Mammary epithelial cell (primary cell): ENCODE measurements at regions not wholly inside any gene's neighbourhood (a gene's known extent, or its start where the extent isn't known, plus 50 kb on each side); places are given as distances from the start of the nearest gene placed in this dataset.

Experiments
- CTCF ChIP-seq, 2 donors: IDR thresholded peaks in 1 of 2; conservative IDR thresholded peaks in 1 of 2; 2 replicates each; pipeline ENCODE4 v1.5.1; 2011 to 2012; ENCODE audit warnings: inconsistent platforms in 2 of 2, low read length in 2 of 2, mild to moderate bottlenecking in 2 of 2, control low read depth in 1 of 2, low read depth in 1 of 2; ENCODE audit not compliant: insufficient read depth in 1 of 2; ENCODE audit errors: extremely low read depth in 1 of 2
- EZH2 ChIP-seq: IDR thresholded peaks from 2 replicates; pipeline ENCODE4 v1.6.1; 2012; ENCODE audit warnings: low read length, inconsistent platforms, borderline replicate concordance

GRCh38 chr16:35154627-35155026, 1695.2 kb downstream of the TP53TG3F start:
- TF ChIP-seq CTCF (conservative IDR thresholded peaks at IDR 0.05 in 1 of 2, IDR thresholded peaks at IDR 0.05 in 1 of 2; ENCODE audit: extremely low read depth in 1 of 2, insufficient read depth in 1 of 2, low read depth in 1 of 2, low read length in 2 of 2) (no peak), EZH2 (no peak)
